ENCODE measurements at regions not wholly inside any gene's neighbourhood (a gene's known extent, or its start where the extent isn't known, plus 50 kb on each side); places are given as distances from the start of the nearest gene placed in this dataset.

DNA sequence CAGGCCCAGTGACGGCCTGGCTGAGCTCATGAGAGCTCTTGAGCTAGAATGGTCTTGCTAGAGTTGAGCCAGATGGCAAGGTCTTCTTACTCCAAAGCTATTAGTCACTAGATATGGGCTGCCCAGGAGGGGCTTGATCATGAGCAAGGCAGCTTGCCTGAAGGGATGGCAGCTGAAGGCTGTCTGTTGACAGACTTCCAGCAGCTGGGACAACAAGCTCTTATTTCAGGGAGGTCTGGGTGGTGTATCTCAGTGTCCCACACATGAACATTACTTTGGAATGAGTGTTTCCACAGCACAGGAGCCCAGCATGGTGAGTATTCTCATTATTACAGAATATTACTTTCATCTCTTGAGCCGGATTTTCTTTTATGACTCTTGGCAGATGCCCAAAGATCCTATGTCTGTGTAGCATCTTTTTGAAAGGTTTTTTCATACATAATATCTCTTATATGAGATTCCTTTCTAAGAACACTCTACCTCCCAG lies 414.1 kb downstream of the ARHGEF28 start:
- TF ChIP-seq CTCF (IDR thresholded peaks at IDR 0.05) = no peak
- no peak for TF ChIP-seq POLR2A (IDR thresholded peaks at IDR 0.05)
